SK-N-SH (cell line): ENCODE measurements at regions not wholly inside any gene's neighbourhood (a gene's known extent, or its start where the extent isn't known, plus 50 kb on each side); places are given as distances from the start of the nearest gene placed in this dataset.

Experiments
- CTCF ChIA-PET: fragments of 300-600, 350-600 bp; formaldehyde crosslinking; extraction: SDS; loops from one replicate; lab custom pipeline; 2021; lab: Yijun Ruan, JAX
- POLR2A ChIA-PET: fragments of 350-600 bp; sonication (Branson Sonifier 250); formaldehyde crosslinking; extraction: SDS; loops from one replicate; lab custom pipeline; 2020; ENCODE audit warnings: antibody characterized with exemption, inconsistent platforms; lab: Yijun Ruan, JAX
- DNase-seq: peaks from one replicate; pipeline ENCODE4 v3.0.0; 2012
- H2AFZ ChIP-seq: fragments of 200-600 bp; sonication (generic); 2 replicates; pipeline ENCODE4 v1.8.1; 2016; ENCODE audit warnings: antibody characterized with exemption, mild to moderate bottlenecking, low read depth
- H3F3A ChIP-seq: fragments of 200-600 bp; sonication (generic); replicated peaks from 2 replicates; pipeline ENCODE3; 2016; ENCODE audit warnings: antibody characterized with exemption, mild to moderate bottlenecking; ENCODE audit not compliant: insufficient read depth
- H3K27ac ChIP-seq, 2 experiments: fragments of 200-500 bp in 1 of 2; fragments of 200-600 bp in 1 of 2; sonication (Bioruptor generic) in 1 of 2; sonication (generic), shearing (Covaris generic) in 1 of 2; 2 replicates each; pipeline versions ENCODE4 v1.5.1 to v1.6.1; 2014 to 2016; ENCODE audit warnings: low read depth in 2 of 2, inconsistent platforms in 1 of 2, low read length in 1 of 2, mild to moderate bottlenecking in 1 of 2, mixed read lengths in 1 of 2
- H3K27me3 ChIP-seq: fragments of 200-600 bp; sonication (generic), shearing (Covaris generic); 2 replicates; pipeline ENCODE4 v1.6.1; 2016; ENCODE audit warnings: mixed run types; ENCODE audit not compliant: insufficient read depth
- H3K36me3 ChIP-seq, 2 experiments: fragments of 200-500 bp in 1 of 2; fragments of 200-600 bp in 1 of 2; sonication (Bioruptor generic) in 1 of 2; sonication (generic) in 1 of 2; replicated peaks in 1 of 2; 2 replicates each; pipeline versions ENCODE3 to v1.5.1; 2014 to 2016; ENCODE audit warnings: low read length in 1 of 2, mild to moderate bottlenecking in 1 of 2; ENCODE audit not compliant: insufficient read depth in 2 of 2, control insufficient read depth in 1 of 2
- H3K4me1 ChIP-seq, 2 experiments: fragments of 200-500 bp in 1 of 2; fragments of 200-600 bp in 1 of 2; sonication (Bioruptor generic) in 1 of 2; sonication (generic), shearing (Covaris generic) in 1 of 2; 2 replicates each; pipeline versions ENCODE4 v1.5.1 to v1.6.1; 2014 to 2016; ENCODE audit warnings: low read depth in 1 of 2, low read length in 1 of 2, mixed run types in 1 of 2; ENCODE audit not compliant: insufficient read depth in 2 of 2, control insufficient read depth in 1 of 2
- H3K4me2 ChIP-seq: fragments of 200-600 bp; sonication (generic), shearing (Covaris generic); 2 replicates; pipeline ENCODE4 v1.6.1; 2017; ENCODE audit warnings: mixed run types
- H3K4me3 ChIP-seq, 2 experiments: fragments of 200-500 bp in 1 of 2; fragments of 200-600 bp in 1 of 2; sonication (Bioruptor generic) in 1 of 2; sonication (generic), shearing (Covaris generic) in 1 of 2; 2 replicates each; pipeline versions ENCODE4 v1.5.1 to v1.8.1; 2014 to 2016; ENCODE audit warnings: low read depth in 2 of 2, inconsistent platforms in 1 of 2, low read length in 1 of 2, mild to moderate bottlenecking in 1 of 2, mixed read lengths in 1 of 2, moderate library complexity in 1 of 2
- H3K79me2 ChIP-seq: fragments of 200-600 bp; sonication (generic); 2 replicates; pipeline ENCODE4 v1.8.1; 2017; ENCODE audit warnings: mild to moderate bottlenecking; ENCODE audit not compliant: insufficient read depth
- H3K9ac ChIP-seq: fragments of 200-600 bp; sonication (generic); 2 replicates; pipeline ENCODE4 v1.6.1; 2017; ENCODE audit warnings: mixed run types
- H3K9me2 ChIP-seq: fragments of 200-600 bp; sonication (generic); 2 replicates; pipeline ENCODE4 v1.6.1; 2017; ENCODE audit warnings: mixed run types
- H3K9me3 ChIP-seq: fragments of 200-600 bp; sonication (generic); 2 replicates; pipeline ENCODE4 v1.6.1; 2017; ENCODE audit warnings: mixed run types, mild to moderate bottlenecking, moderate library complexity
- H4K20me1 ChIP-seq: fragments of 200-600 bp; sonication (generic); 2 replicates; pipeline ENCODE4 v1.6.1; 2017; ENCODE audit warnings: mild to moderate bottlenecking, mixed run types; ENCODE audit not compliant: insufficient read depth
- EZH2phosphoT487 ChIP-seq: fragments of 200-600 bp; sonication (generic); IDR thresholded peaks from 2 replicates; pipeline ENCODE4 v1.6.1; 2017; ENCODE audit warnings: low read depth, mixed run types, mild to moderate bottlenecking, antibody characterized with exemption, moderate library complexity, borderline replicate concordance
- FOSL2 ChIP-seq: IDR thresholded peaks from 2 replicates; pipeline ENCODE4 v1.4.0; 2012; ENCODE audit warnings: low read depth, mild to moderate bottlenecking, moderate library complexity, borderline replicate concordance
- FOXM1 ChIP-seq: IDR thresholded peaks from 2 replicates; pipeline ENCODE4 v1.4.0; 2012; ENCODE audit warnings: low read depth, mild to moderate bottlenecking
- GATA2 ChIP-seq: sonication (generic); formaldehyde crosslinking; IDR thresholded peaks from 2 replicates; pipeline ENCODE4 v1.5.0; 2020; ENCODE audit warnings: mild to moderate bottlenecking, missing genetic modification reagents
- MXI1 ChIP-seq: IDR thresholded peaks from 2 replicates; pipeline ENCODE4 v1.6.1; 2012; ENCODE audit warnings: mild to moderate bottlenecking, low read depth, low read length, improper control_type of control experiment
- NFIC ChIP-seq: IDR thresholded peaks from 2 replicates; pipeline ENCODE4 v1.4.0; 2012; ENCODE audit warnings: borderline replicate concordance
- NRF1 ChIP-seq: IDR thresholded peaks from 2 replicates; pipeline ENCODE4 v1.6.1; 2012; ENCODE audit warnings: low read depth, mild to moderate bottlenecking, low read length
- RCOR1 ChIP-seq: fragments of 150-350 bp; IDR thresholded peaks from 2 replicates; pipeline ENCODE4 v1.6.1; 2017; ENCODE audit warnings: antibody characterized with exemption, low read length
- SIN3A ChIP-seq: IDR thresholded peaks from 2 replicates; pipeline ENCODE4 v1.6.1; 2012; ENCODE audit warnings: low read depth, mild to moderate bottlenecking, low read length, moderate library complexity, borderline replicate concordance
- SMC3 ChIP-seq: IDR thresholded peaks from 2 replicates; pipeline ENCODE4 v1.6.1; 2012; ENCODE audit warnings: low read depth, low read length, improper control_type of control experiment
- TAF1 ChIP-seq: IDR thresholded peaks from 2 replicates; pipeline ENCODE4 v1.6.1; 2012; ENCODE audit warnings: low read depth, mild to moderate bottlenecking, low read length, moderate library complexity, borderline replicate concordance
- YY1 ChIP-seq: IDR thresholded peaks from 2 replicates; pipeline ENCODE4 v1.4.0; 2012; ENCODE audit warnings: low read depth, mild to moderate bottlenecking
- WGBS: methylation state at CpG from one replicate; pipeline ENCODE4 v1.1.6; 2017; ENCODE audit warnings: low lambda C conversion rate; 5-methylcytosine and 5-hydroxymethylcytosine counted together
- TF ChIP-seq, protein P1 (sequence below): fragments of 200-600 bp; sonication (generic); IDR thresholded peaks from 2 replicates; pipeline ENCODE4 v1.6.1; 2017; ENCODE audit warnings: antibody characterized with exemption, mild to moderate bottlenecking, moderate library complexity
- TF ChIP-seq, protein P2 (sequence below): fragments of 150-350 bp; IDR thresholded peaks from 2 replicates; pipeline ENCODE4 v1.6.1; 2016; ENCODE audit warnings: mild to moderate bottlenecking, low read depth, low read length
- TF ChIP-seq, protein P3 (sequence below): fragments of 150-350 bp; IDR thresholded peaks from 2 replicates; pipeline ENCODE4 v1.6.1; 2017; ENCODE audit warnings: antibody characterized with exemption, low read length, low read depth, borderline replicate concordance
- TF ChIP-seq, protein P4 (sequence below): IDR thresholded peaks from 2 replicates; pipeline ENCODE4 v1.4.0; 2012; ENCODE audit warnings: low read depth

DNA sequence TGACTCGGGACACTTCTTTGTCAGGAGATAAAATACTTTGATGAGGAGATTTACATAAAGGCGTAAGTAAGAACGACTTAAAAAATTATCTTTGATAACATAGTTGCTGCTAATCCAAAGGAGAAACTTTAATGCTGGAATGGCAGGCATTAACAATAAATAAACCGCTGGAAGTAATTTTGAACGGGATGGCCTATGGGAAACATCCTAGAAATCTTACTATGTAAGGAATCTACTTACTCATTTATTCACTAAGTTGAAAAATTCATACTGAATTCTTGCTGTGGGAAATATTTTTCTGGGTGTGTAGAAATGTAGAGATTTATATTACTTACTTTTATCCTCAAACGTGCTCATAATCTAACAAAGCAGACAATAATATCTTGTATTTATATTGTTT lies 425.7 kb upstream of the ZFP42 start (continued):
- TF ChIP-seq, protein P1, sequence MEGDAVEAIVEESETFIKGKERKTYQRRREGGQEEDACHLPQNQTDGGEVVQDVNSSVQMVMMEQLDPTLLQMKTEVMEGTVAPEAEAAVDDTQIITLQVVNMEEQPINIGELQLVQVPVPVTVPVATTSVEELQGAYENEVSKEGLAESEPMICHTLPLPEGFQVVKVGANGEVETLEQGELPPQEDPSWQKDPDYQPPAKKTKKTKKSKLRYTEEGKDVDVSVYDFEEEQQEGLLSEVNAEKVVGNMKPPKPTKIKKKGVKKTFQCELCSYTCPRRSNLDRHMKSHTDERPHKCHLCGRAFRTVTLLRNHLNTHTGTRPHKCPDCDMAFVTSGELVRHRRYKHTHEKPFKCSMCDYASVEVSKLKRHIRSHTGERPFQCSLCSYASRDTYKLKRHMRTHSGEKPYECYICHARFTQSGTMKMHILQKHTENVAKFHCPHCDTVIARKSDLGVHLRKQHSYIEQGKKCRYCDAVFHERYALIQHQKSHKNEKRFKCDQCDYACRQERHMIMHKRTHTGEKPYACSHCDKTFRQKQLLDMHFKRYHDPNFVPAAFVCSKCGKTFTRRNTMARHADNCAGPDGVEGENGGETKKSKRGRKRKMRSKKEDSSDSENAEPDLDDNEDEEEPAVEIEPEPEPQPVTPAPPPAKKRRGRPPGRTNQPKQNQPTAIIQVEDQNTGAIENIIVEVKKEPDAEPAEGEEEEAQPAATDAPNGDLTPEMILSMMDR, result no peak
- TF ChIP-seq YY1 (no peak), FOSL2 (no peak)

DNA sequence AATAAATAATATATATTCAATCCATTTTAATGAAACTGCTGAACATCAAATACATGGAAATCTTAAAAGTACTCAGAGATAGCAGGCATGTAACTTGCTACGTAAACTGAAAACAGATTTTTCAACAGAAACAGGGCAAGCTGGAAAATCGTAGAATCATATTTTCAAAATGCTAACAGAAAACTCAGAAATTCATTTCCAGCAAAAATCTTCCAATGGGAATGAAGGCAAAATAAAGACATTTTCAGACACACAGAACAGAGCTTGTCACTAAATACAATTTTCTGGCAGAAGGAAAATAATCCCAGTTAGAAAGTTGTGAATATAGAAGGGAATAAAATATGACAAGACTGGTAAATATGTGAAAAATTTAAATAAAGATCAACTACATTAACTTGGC lies 419.9 kb upstream of the ZFP42 start:
- Histone ChIP-seq H3K27me3 (no peaks in the 10 kb centered on the region), H4K20me1 (no peaks in the 10 kb centered on the region), H3F3A (no peaks in the 10 kb centered on the region), H3K79me2 (no peaks in the 10 kb centered on the region), H3K4me2 (no peak overlapping the region), H3K9me3 (no peaks in the 10 kb centered on the region), H3K4me1 (no peaks in the 10 kb centered on the region), H3K9me2 (no peaks in the 10 kb centered on the region), H3K36me3 (no peaks in the 10 kb centered on the region), H2AFZ (no peak overlapping the region), H3K9ac (no peak overlapping the region), H3K27ac (no peak overlapping the region)
- CTCF ChIA-PET, result no interaction called here
- 74% methylated on average over 2 of the region's 2 CpGs for WGBS
- POLR2A ChIA-PET, result no interaction called here
- TF ChIP-seq, protein P2, sequence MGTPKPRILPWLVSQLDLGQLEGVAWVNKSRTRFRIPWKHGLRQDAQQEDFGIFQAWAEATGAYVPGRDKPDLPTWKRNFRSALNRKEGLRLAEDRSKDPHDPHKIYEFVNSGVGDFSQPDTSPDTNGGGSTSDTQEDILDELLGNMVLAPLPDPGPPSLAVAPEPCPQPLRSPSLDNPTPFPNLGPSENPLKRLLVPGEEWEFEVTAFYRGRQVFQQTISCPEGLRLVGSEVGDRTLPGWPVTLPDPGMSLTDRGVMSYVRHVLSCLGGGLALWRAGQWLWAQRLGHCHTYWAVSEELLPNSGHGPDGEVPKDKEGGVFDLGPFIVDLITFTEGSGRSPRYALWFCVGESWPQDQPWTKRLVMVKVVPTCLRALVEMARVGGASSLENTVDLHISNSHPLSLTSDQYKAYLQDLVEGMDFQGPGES, result no peak
- TF ChIP-seq NRF1 (no peak), GATA2 (no peak), MXI1 (no peak), SMC3 (no peak), NFIC (no peak), TAF1 (no peak), SIN3A (no peak)
- TF ChIP-seq, protein P3, sequence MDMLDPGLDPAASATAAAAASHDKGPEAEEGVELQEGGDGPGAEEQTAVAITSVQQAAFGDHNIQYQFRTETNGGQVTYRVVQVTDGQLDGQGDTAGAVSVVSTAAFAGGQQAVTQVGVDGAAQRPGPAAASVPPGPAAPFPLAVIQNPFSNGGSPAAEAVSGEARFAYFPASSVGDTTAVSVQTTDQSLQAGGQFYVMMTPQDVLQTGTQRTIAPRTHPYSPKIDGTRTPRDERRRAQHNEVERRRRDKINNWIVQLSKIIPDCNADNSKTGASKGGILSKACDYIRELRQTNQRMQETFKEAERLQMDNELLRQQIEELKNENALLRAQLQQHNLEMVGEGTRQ, result no peak
- TF ChIP-seq, all 33 proteins: peak for 0
- no peak overlapping the region for H3K4me3 ChIP-seq
- DNase-seq, result no peak

DNA sequence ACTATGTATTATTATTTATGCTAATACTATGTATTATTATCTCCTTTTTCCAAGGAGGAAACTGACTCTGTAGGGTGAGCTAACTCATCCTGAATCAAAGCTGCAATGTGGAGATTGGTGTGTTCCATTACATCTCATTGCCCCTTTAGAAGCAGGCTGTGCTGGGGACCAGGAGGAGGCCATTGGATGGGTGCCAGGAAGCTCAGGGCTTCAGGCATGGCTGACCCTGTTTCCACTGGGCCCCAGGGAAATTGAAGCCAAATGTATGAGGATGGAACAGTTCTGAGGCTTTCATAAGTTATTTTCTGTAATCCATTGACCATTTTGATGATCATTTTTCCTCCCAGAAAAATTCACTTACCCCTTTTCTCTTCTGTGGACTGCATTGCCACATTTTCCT lies 418.8 kb upstream of the ZFP42 start:
- no peak overlapping the region for H3K4me2 ChIP-seq
- H3K4me1 ChIP-seq, result no peaks in the 10 kb centered on the region
- no peaks in the 10 kb centered on the region for H3K27me3 ChIP-seq
- no peaks in the 10 kb centered on the region for H3F3A ChIP-seq
- ChIA-PET CTCF (no interaction called here), POLR2A (no interaction called here)
- H3K9me3 ChIP-seq, result no peaks in the 10 kb centered on the region
- TF ChIP-seq, protein P2, result no peak
- TF ChIP-seq FOXM1 (no peak), EZH2phosphoT487 (no peak), SIN3A (no peak), NRF1 (no peak), RCOR1 (no peak)
- TF ChIP-seq, protein P4, sequence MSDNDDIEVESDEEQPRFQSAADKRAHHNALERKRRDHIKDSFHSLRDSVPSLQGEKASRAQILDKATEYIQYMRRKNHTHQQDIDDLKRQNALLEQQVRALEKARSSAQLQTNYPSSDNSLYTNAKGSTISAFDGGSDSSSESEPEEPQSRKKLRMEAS, result no peak
- DNase-seq, result peak; percentile 18
- no peaks in the 10 kb centered on the region for H3K9me2 ChIP-seq
- H3K4me3 ChIP-seq, result no peak overlapping the region
- H2AFZ ChIP-seq, result no peak overlapping the region
- no peaks in the 10 kb centered on the region for H3K36me3 ChIP-seq
- no peak overlapping the region for H3K27ac ChIP-seq
- no peaks in the 10 kb centered on the region for H3K79me2 ChIP-seq
- no peaks in the 10 kb centered on the region for H4K20me1 ChIP-seq
- no peak overlapping the region for H3K9ac ChIP-seq
